ENCODE measurements at regions not wholly inside any gene's neighbourhood (a gene's known extent, or its start where the extent isn't known, plus 50 kb on each side); places are given as distances from the start of the nearest gene placed in this dataset.

GRCh38 chr6:164692772-164693510 is 616.5 kb downstream of the C6orf118 start:
- H3K4me2 ChIP-seq (ENCODE audit: low read length), result no peak overlapping the region
- H3K9ac ChIP-seq (ENCODE audit: low read length), result no peak overlapping the region
- H3K79me2 ChIP-seq (ENCODE audit: insufficient read depth, low read length), result no peaks in the 10 kb centered on the region
- peaks cover 5 to 25% of the 10 kb centered on the region in 2 experiments; a peak in 2 of 4 replicates for H3K9me3 ChIP-seq (ENCODE audit: control insufficient read depth in 1 of 2, insufficient read depth in 1 of 2, low read depth in 1 of 2, low read length in 2 of 2)
- H3K27me3 ChIP-seq (ENCODE audit: insufficient read depth, low read length), result no peaks in the 10 kb centered on the region
- DNase-seq (ENCODE audit: low read depth, low spot score) (no peak), ATAC-seq (no peak)
- H2AFZ ChIP-seq (ENCODE audit: low read depth, low read length, poor library complexity, severe bottlenecking), result no peak overlapping the region
- RAD21 ChIA-PET (ENCODE audit: low non-redundant PET in 1 of 2, low total read pairs in 2 of 2, uncharacterized antibody in 2 of 2, unreplicated experiment in 2 of 2), result no interaction called here
- intact Hi-C loops (cut with micrococcal nuclease), result no loop called here
- CTCF ChIA-PET, result no interaction called here
- no peaks in the 10 kb centered on the region for H3K36me3 ChIP-seq (ENCODE audit: control insufficient read depth in 1 of 2, insufficient read depth in 2 of 2, low read length in 2 of 2)
- no peaks in the 10 kb centered on the region for H4K20me1 ChIP-seq (ENCODE audit: insufficient read depth)
- POLR2A ChIA-PET, result no interaction called here
- H3K9me2 ChIP-seq (ENCODE audit: insufficient read depth), result no peaks in the 10 kb centered on the region
- TF ChIP-seq POLR2A (IDR thresholded peaks at IDR 0.05; ENCODE audit: borderline replicate concordance, extremely low read depth, insufficient read depth, insufficient read length) (no peak), TCF7L2 (IDR thresholded peaks at IDR 0.05; ENCODE audit: borderline replicate concordance, extremely low read depth, insufficient read depth, insufficient read length) (no peak), EZH2 (IDR thresholded peaks at IDR 0.05) (no peak), REST (IDR thresholded peaks at IDR 0.05; ENCODE audit: low read depth) (no peak), POLR2AphosphoS5 (IDR thresholded peaks at IDR 0.05; ENCODE audit: low read depth, low read length) (no peak), EGR1 (IDR thresholded peaks at IDR 0.05; ENCODE audit: low read depth) (no peak), CTCF (IDR thresholded peaks at IDR 0.05 in 2 of 3, conservative IDR thresholded peaks at IDR 0.05 in 1 of 3; ENCODE audit: borderline replicate concordance in 1 of 3, insufficient read depth in 1 of 3, low read depth in 2 of 3, low read length in 2 of 3) (no peak), FOSL1 (IDR thresholded peaks at IDR 0.05; ENCODE audit: low read depth) (no peak), YY1 (IDR thresholded peaks at IDR 0.05; ENCODE audit: extremely low read depth, insufficient replicate concordance, low read depth, low read length) (no peak), CEBPB (IDR thresholded peaks at IDR 0.05; ENCODE audit: low read depth) (no peak), ELF1 (IDR thresholded peaks at IDR 0.05; ENCODE audit: borderline replicate concordance, low read depth) (no peak), EZH2phosphoT487 (IDR thresholded peaks at IDR 0.05; ENCODE audit: borderline replicate concordance) (no peak), ZBTB33 (IDR thresholded peaks at IDR 0.05; ENCODE audit: extremely low read depth, insufficient replicate concordance, low read length) (no peak), ATF3 (IDR thresholded peaks at IDR 0.05) (no peak), CBX3 (IDR thresholded peaks at IDR 0.05; ENCODE audit: low read depth) (no peak), SRF (IDR thresholded peaks at IDR 0.05; ENCODE audit: low read depth) (no peak), MAX (IDR thresholded peaks at IDR 0.05) (no peak)
- H3K27ac ChIP-seq (ENCODE audit: low read depth, low read length), result no peak overlapping the region
- H3K4me3 ChIP-seq (replicated peaks in 1 of 2; ENCODE audit: low read depth in 1 of 2, low read length in 2 of 2), result no peak overlapping the region
- H3K4me1 ChIP-seq (ENCODE audit: control insufficient read depth in 1 of 2, insufficient read depth in 2 of 2, low read length in 2 of 2), result no peaks in the 10 kb centered on the region
- BruUV-seq (replicated peaks), result no TSS peak
